HG03575 (cell line): ENCODE measurements at regions not wholly inside any gene's neighbourhood (a gene's known extent, or its start where the extent isn't known, plus 50 kb on each side); places are given as distances from the start of the nearest gene placed in this dataset.

Experiments
- ATAC-seq: cut with Tn5 transposase; IDR thresholded peaks from one replicate; pipeline ENCODE4 v1.9.1; 2021; ENCODE audit not compliant: unreplicated experiment, insufficient number of reproducible peaks, low FRiP score; ENCODE audit errors: extremely low read depth

DNA sequence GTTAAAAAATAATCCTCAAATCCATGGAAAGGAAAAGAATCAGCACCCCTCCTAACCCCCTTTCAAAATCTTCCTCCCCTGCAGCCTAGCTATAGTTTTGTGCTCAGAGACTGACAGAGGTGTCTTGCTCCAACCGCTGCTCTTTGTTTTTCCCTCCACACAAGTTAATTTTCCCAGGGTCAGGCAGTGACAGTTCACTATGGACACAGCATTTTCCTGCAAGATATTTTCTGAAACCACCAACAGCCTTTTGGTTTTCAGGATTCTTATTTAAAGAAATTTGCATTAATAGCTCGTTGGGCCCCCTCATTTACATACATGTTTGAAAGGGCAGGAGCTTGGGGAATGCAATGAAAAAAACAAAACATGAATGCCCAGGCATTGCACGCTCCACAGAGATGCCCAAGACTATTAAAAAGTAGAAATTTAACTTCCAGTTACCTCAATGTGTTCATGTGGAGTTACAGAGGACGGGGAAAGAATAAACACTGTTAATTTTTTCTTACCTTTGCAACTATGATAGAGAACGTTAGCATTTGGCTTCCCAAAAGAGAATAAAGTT, 71.4 kb upstream of the CXCR4 start:
- no peak for ATAC-seq

DNA sequence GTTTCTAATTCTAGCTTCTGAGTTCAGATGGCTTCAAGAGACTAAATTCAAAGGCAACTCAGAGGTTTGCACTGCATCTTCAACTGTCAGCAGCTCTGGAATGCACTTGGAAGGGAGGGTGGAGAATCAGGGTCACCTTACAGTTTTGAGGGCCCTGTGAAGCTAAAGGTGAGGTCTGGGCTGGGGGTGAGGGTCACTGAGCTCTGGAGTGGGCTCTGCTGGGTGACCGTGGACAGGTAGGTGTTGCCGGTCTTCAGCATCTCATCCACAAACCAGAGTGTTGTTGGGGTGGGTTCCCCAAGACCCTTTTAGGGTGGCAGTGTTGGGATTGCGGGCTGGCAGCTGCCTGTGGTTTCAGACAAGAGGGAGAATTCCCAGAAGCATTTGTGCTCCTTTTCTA, 70.1 kb upstream of the CXCR4 start:
- ATAC-seq: no peak

DNA sequence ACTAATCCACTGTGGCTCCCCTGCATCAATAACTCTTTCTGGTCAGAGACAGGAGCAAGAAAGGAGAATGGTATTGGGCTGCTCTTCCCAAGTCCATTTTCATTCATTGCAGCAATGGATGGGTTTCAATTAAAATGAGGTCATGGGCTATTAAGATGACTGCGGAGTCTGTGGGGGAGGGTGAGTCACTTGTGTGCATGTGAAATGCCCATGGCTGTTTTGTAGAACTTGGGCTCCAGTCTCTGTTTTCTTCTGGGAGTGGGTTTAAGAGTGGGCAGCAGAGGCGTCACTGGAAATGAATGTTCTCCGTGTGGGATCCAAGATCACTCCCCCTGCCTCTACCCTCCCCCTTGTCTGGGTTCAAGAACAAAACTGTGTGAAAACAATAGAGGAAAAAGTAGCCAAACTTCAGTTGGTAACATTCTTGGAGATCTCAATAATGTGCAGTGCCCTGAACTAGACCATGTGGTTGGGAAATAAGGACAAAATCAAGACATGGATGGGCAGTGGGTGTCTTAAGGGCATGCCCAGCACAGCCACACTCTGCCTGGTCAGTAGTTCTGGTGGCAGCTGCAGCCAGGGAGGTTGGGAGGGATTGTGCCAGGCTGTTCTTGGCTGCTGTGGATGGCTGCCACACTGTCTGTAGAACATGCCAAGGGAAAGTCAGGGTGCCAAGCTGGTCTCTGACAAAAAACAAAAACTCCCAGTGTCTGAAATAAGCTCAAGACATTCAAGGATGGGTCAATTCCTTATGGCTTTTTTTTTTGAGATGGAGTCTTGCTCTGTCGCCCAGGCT, 68.2 kb upstream of the CXCR4 start:
- ATAC-seq: no peak

DNA sequence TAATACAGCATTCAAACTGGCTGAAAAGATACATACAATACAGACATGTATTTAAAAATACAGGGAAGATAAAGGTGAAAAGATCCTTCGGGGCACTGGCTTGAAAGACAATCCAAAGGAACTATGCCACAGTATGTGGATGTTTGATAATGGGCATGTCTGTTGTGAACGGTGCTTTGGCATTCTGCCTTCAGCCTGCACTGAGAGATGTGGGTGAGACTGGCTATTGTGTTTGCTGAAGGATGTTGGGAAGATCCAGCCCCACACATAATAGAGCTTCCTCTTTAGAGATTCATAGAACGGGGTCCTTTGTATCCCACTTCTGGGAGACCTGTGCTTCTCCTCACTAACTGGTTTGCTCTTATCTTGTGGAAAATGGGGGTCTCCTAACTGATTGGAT, 65.1 kb upstream of the CXCR4 start:
- no peak for ATAC-seq

DNA sequence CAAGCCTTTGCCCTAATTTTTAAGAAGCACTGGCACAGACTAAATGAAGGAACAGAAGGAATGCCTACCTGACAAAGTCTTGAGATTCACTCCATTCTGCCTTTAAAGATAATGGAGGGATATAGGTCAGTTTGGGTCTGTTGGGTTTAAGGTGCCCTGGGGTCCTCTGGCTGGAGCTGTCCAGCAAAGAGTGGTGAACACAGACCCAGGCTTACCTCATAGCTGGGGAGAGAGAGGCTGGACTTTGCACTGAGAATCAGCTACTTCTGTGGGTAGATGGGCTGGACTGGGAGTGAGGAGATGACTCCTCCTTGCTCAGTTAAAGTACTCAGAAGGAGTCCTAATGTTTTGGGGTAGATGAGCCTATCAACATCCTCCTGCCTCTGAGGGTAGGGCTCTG, 64.4 kb upstream of the CXCR4 start:
- no peak for ATAC-seq

DNA sequence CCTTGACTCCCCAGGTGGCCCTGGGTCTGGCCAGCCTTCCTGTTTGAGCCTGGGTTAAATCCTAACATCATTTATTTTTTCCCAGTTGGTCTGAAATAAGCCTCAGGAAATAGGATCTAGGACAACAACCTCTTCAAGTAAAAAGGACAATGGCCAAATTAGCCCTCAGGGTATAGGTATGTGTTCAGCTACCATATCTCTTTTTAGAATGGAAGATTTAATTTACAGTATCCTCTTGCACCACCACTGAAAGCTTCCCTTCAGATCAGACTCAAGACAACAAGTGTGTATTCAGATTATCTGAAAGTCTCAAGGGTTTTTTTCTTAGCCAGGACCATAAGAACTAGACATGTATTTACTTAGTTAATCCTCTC, 61.6 kb upstream of the CXCR4 start:
- no peak for ATAC-seq

DNA sequence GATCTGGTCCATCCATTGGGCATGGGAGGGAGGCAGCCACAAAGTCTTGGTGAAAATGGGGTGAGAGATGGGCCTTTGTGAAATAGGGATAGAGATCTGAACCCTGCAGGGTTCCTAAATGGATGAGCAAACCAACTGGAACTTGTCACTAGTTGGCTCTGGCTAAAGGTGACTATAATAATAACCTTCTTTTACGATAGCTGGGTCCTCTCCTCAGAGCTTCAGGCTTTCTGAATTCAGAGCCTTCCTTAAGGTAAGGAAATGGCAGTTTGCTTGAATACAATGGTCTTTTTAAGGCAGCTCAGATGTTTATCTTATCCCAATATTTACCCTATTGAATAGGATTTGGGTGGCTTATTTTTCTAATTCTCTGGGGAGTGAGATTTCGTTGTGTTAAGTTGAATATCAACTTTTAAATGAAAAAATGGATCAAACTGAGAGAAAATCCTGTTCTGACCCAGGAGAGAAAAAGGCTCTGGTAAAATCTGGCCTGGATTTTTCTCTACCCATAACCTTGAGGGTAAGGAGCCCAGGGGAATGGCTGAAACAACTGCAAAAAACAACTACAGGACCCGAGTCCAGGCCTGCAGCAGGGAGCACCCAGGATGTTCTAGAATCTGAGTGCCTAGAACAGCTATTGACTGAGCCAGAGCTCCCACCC, 61.1 kb upstream of the CXCR4 start:
- no peak for ATAC-seq

DNA sequence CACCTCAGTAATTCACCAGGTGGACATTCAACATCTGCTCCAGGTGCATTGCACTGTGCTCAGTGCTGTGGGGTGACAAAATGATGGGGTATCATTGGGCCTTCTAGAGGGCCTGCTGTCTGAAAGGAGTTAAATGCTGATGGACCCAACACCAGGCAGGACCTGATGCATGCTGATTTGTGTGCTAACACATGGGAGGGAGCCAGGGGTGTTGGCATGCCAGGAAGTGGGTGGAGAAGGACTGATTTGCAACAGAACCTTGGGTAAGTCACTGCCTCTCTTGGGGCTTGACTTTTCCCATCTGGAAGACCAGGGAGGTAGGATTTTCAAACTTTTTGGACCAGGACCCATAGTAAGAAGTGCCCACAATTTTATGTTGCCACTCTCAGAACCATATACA, 57.9 kb upstream of the CXCR4 start:
- no peak for ATAC-seq

DNA sequence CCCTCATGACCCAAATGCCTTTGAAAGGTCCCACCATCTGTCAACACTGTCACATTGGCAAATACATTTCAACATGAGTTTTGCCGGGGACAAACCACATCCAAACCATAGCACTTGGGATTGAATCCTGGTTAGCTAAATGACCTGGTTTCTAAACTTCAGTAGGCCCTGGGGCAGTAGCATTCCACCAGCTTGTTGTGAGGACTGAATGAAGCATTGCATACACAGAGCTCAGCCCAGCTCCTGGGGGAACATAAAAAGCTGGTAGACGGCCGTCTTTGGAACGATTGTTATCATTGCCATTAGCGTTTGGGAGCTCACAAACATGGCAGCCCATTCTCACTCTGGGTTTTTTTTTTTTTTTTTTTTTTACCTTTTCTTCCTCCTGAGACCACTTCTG, 57.5 kb upstream of the CXCR4 start:
- ATAC-seq: no peak

DNA sequence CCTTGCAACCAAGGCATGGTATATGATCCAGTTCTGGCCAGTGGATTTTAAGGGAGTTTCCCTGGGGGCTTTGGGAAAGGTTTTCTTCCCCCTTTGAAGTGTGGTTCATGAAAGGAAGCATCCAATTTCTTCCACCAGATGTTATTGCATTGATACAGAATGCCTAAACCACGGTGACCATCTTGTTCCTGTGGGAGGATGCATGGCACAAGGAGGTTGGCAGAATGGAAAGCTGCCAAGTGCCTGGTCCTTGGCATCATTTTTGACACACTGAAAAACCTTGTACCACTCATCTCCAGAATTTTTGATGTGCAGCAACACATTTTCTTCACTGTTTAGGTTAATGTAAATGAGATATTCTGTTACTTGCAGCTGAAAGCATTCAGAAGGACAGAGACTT, 55.2 kb upstream of the CXCR4 start:
- ATAC-seq: no peak

DNA sequence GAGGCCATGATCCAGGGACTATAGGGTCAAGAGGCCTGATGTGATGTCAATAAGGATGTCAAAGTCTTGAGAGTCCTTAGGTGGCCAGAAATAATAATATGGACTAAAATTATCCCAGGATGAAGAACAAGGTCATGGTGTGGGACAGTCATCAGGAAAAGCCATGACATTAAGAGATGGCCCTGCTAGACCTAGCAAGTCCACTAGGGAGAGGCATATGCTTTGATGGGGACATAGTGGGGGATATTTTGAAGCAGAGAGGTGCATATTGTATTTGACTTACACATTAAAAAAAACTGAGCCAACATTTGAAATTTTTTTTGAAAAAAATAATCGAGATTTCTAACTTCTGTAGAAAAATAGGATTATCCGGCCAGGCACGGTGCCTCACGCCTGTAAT, 53.3 kb upstream of the CXCR4 start:
- no peak for ATAC-seq

DNA sequence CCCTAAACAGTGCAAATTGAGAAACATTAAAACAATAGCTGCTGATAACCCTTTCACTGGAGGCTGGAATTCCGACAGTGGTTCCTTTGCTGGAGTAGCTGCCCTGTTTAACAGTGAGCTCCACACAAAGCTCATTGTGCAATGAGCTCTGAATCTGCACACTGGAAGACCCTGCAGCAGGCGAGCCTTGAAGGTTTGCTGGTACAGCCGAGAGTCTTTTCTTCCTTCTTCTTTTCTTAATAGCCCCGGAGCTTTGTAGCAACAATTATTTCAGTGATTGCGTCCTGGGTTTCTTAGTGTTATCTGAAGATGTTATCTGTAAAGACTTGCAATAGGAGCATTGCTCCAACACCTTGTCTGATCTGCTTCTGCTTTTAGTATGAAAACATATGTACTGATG, 50.8 kb upstream of the CXCR4 start:
- ATAC-seq: no peak

DNA sequence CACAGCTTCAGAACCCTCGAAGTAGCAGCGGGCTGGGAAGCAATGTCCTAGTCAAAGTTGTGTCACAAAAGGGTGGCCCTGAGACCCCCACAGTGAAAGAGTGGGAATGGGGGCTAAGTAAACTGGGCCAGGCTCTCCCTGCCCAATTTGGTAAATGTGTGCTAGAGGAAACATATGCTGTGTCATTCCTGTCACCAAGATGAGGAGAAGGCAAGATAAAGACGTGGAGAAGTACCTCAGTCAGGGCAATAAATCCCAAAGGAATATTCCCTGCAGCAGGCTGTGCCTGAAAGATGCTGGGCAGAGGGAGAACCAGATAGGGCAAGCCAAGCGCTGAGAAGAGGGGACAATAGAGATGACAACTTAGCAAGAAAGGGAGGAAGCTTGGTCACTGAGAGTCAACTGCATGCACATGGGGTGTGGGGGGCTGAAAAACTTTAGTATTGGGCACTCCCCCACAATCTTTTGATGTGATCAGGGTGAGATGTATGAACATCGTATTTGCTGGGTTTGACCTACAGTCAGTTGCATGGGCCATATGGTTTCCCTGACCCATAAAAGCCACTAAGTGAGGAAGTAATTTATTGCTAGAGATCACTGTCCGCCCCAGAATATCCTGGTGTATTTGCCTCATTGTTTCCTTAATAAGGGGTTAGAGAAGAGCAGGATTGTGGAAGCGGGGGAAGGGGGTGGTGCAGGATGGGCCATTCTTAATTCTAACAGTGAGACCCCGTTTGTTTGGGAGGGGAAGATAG, 49.9 kb upstream of the CXCR4 start:
- no peak for ATAC-seq
